HCT116 (cell line): ENCODE measurements at regions not wholly inside any gene's neighbourhood (a gene's known extent, or its start where the extent isn't known, plus 50 kb on each side); places are given as distances from the start of the nearest gene placed in this dataset.

ENCODE experiments used
- ATAC-seq: fragments of 200-7000 bp; cut with Tn5 transposase; 2 replicates; pipeline ENCODE4 v1.9.1; 2020; ENCODE audit warnings: mild to moderate bottlenecking, moderate library complexity
- BruUV-seq: library from RNA; stranded (reverse); fragments of 400-500 nt; replicated peaks from 2 replicates; lab custom pipeline; 2021; lab: Mats Ljungman, UMichigan
- CTCF ChIA-PET: fragments of 300-600 bp; sonication (Branson Sonifier 250); formaldehyde crosslinking; loops from one replicate; lab custom pipeline; 2021; ENCODE audit warnings: antibody characterized with exemption; lab: Charles Lee
- POLR2A ChIA-PET: fragments of 300-600, 350-600 bp; sonication (Branson Sonifier 250); formaldehyde crosslinking; loops from one replicate; lab custom pipeline; 2021; ENCODE audit warnings: antibody characterized with exemption; lab: Charles Lee
- RAD21 ChIA-PET, 2 experiments: fragments of 300-600 bp; sonication (Branson Sonifier 250); formaldehyde crosslinking; loops; one replicate each; lab custom pipeline; 2023; ENCODE audit warnings: low total read pairs in 2 of 2; ENCODE audit not compliant: uncharacterized antibody in 2 of 2, unreplicated experiment in 2 of 2, low non-redundant PET in 1 of 2; lab: Charles Lee
- DNase-seq: peaks from one replicate; pipeline ENCODE4 v3.0.0-alpha.2; 2010; ENCODE audit warnings: low read depth, low spot score
- H2AFZ ChIP-seq: fragments of 200-600 bp; shearing (Covaris generic), sonication (generic); 2 replicates; pipeline ENCODE4 v1.6.1; 2017; ENCODE audit warnings: low read depth, mixed run types, mixed read lengths, antibody characterized with exemption, low read length; ENCODE audit not compliant: poor library complexity, severe bottlenecking
- H3K27ac ChIP-seq: 2 replicates; pipeline ENCODE4 v1.5.1; 2012; ENCODE audit warnings: low read depth, low read length
- H3K27me3 ChIP-seq: fragments of 200-600 bp; sonication (generic); 2 replicates; pipeline ENCODE4 v1.6.1; 2016; ENCODE audit warnings: mixed run types, low read length, mixed read lengths; ENCODE audit not compliant: insufficient read depth
- H3K36me3 ChIP-seq, 2 experiments: fragments of 200-500 bp in 1 of 2; fragments of 200-600 bp in 1 of 2; sonication (Bioruptor generic) in 1 of 2; sonication (generic) in 1 of 2; 2 replicates each; pipeline versions ENCODE4 v1.5.1 to v1.6.1; 2014 to 2016; ENCODE audit warnings: low read length in 2 of 2, inconsistent platforms in 1 of 2, mixed read lengths in 1 of 2, mixed run types in 1 of 2; ENCODE audit not compliant: insufficient read depth in 2 of 2, control insufficient read depth in 1 of 2
- H3K4me1 ChIP-seq, 2 experiments: fragments of 200-600 bp in 1 of 2; sonication (generic) in 1 of 2; 2 replicates each; pipeline versions ENCODE4 v1.5.1 to v1.6.1; 2012 to 2017; ENCODE audit warnings: low read length in 2 of 2, inconsistent platforms in 1 of 2, mild to moderate bottlenecking in 1 of 2, mixed read lengths in 1 of 2, mixed run types in 1 of 2, moderate library complexity in 1 of 2; ENCODE audit not compliant: insufficient read depth in 2 of 2, control insufficient read depth in 1 of 2
- H3K4me2 ChIP-seq: fragments of 200-600 bp; sonication (generic); 2 replicates; pipeline ENCODE4 v1.6.1; 2017; ENCODE audit warnings: mixed run types, low read length, mixed read lengths
- H3K4me3 ChIP-seq, 2 experiments: fragments of 200-600 bp in 1 of 2; sonication (generic) in 1 of 2; replicated peaks in 1 of 2; 2 replicates each; pipeline ENCODE4 v1.5.1; 2011 to 2016; ENCODE audit warnings: low read length in 2 of 2, control low read depth in 1 of 2, low read depth in 1 of 2, mild to moderate bottlenecking in 1 of 2, mixed read lengths in 1 of 2, mixed run types in 1 of 2
- H3K79me2 ChIP-seq: fragments of 200-600 bp; sonication (generic); 2 replicates; pipeline ENCODE4 v1.6.1; 2017; ENCODE audit warnings: mild to moderate bottlenecking, mixed run types, low read length, moderate library complexity, mixed read lengths; ENCODE audit not compliant: insufficient read depth
- H3K9ac ChIP-seq: fragments of 200-600 bp; sonication (generic); 2 replicates; pipeline ENCODE4 v1.6.1; 2016; ENCODE audit warnings: low read length, mixed read lengths
- H3K9me2 ChIP-seq: fragments of 200-600 bp; sonication (generic), shearing (Covaris generic); 2 replicates; pipeline ENCODE4 v1.6.1; 2017; ENCODE audit warnings: mixed run types, mild to moderate bottlenecking, moderate library complexity; ENCODE audit not compliant: insufficient read depth
- H3K9me3 ChIP-seq, 2 experiments: fragments of 200-500 bp in 1 of 2; fragments of 200-600 bp in 1 of 2; sonication (Bioruptor generic) in 1 of 2; sonication (generic) in 1 of 2; 2 replicates each; pipeline ENCODE4 v1.6.1; 2014 to 2017; ENCODE audit warnings: low read length in 2 of 2, mixed read lengths in 2 of 2, inconsistent platforms in 1 of 2, low read depth in 1 of 2, mild to moderate bottlenecking in 1 of 2, mixed run types in 1 of 2, moderate library complexity in 1 of 2; ENCODE audit not compliant: control insufficient read depth in 1 of 2, insufficient read depth in 1 of 2
- H4K20me1 ChIP-seq: fragments of 200-600 bp; sonication (generic), shearing (Covaris generic); 2 replicates; pipeline ENCODE4 v1.6.1; 2017; ENCODE audit warnings: mixed run types, mild to moderate bottlenecking, moderate library complexity; ENCODE audit not compliant: insufficient read depth
- ATF3 ChIP-seq: IDR thresholded peaks from 2 replicates; pipeline ENCODE4 v1.6.1; 2012
- EGR1 ChIP-seq: IDR thresholded peaks from 2 replicates; pipeline ENCODE4 v1.6.1; 2012; ENCODE audit warnings: low read depth
- ELF1 ChIP-seq: IDR thresholded peaks from 2 replicates; pipeline ENCODE4 v1.6.1; 2012; ENCODE audit warnings: low read depth, borderline replicate concordance
- EZH2 ChIP-seq: fragments of 200-600 bp; sonication (generic); IDR thresholded peaks from 2 replicates; pipeline ENCODE4 v1.6.1; 2017; ENCODE audit warnings: antibody characterized with exemption, mixed run types
- EZH2phosphoT487 ChIP-seq: fragments of 200-600 bp; IDR thresholded peaks from 2 replicates; pipeline ENCODE4 v1.6.1; 2018; ENCODE audit warnings: antibody characterized with exemption, borderline replicate concordance
- FOSL1 ChIP-seq: IDR thresholded peaks from 2 replicates; pipeline ENCODE4 v1.6.1; 2012; ENCODE audit warnings: low read depth
- JUND ChIP-seq: IDR thresholded peaks from 2 replicates; pipeline ENCODE4 v1.6.1; 2012
- POLR2A ChIP-seq: IDR thresholded peaks from 2 replicates; pipeline ENCODE4 v1.7.0; 2011; ENCODE audit warnings: borderline replicate concordance; ENCODE audit not compliant: insufficient read depth, insufficient read length; ENCODE audit errors: extremely low read depth
- POLR2AphosphoS5 ChIP-seq: IDR thresholded peaks from 2 replicates; pipeline ENCODE4 v1.6.1; 2011; ENCODE audit warnings: mild to moderate bottlenecking, low read depth, low read length, moderate library complexity
- SIN3A ChIP-seq: IDR thresholded peaks from 2 replicates; pipeline ENCODE4 v1.6.1; 2012; ENCODE audit warnings: low read depth
- TCF7L2 ChIP-seq: IDR thresholded peaks from 2 replicates; pipeline ENCODE4 v1.7.0; 2011; ENCODE audit warnings: borderline replicate concordance, inconsistent platforms; ENCODE audit not compliant: insufficient read depth, insufficient read length; ENCODE audit errors: extremely low read depth
- YY1 ChIP-seq: IDR thresholded peaks from 2 replicates; pipeline ENCODE4 v1.6.1; 2011; ENCODE audit warnings: low read length, low read depth, moderate library complexity, mild to moderate bottlenecking; ENCODE audit not compliant: insufficient replicate concordance; ENCODE audit errors: extremely low read depth
- ZBTB33 ChIP-seq: IDR thresholded peaks from 2 replicates; pipeline ENCODE4 v1.6.1; 2011; ENCODE audit warnings: mild to moderate bottlenecking, low read length, moderate library complexity; ENCODE audit not compliant: insufficient replicate concordance; ENCODE audit errors: extremely low read depth
- ZFX ChIP-seq: fragments of 450-650 bp; IDR thresholded peaks from 2 replicates; pipeline ENCODE4 v1.6.1; 2017
- ZNF274 ChIP-seq: fragments of 200-500 bp; sonication (Bioruptor generic); IDR thresholded peaks from 2 replicates; pipeline ENCODE4 v1.6.1; 2014; ENCODE audit warnings: mild to moderate bottlenecking, low read depth, low read length, inconsistent platforms
- intact Hi-C: fragments of 100-400 bp; cut with micrococcal nuclease; formaldehyde crosslinking; loops from 2 replicates; pipeline ENCODE4 v1.10.0; 2022

DNA sequence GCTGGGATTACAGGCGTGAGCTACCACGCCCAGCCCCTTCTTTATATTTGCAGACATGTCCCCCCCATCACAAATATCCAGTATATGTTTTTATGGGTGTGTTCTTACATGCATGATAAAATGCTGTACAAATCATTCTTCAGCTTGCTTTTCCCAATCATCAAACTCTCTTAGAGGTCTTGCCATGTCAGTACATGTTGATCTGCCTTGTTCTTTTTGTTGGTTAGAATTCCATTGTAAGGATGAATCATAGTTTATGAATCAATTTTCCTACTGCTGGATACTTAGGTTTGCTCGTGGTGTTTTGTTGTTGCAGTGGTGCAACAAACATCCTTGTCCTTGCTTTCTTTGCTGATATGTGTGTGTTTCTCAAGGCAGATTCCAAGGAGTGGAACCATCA, 79.9 kb upstream of the NEURL1B start:
- ChIA-PET RAD21 (no interaction called here), CTCF (no interaction called here), POLR2A (no interaction called here)
- H3K4me1 ChIP-seq: peaks cover 3 to 5% of the 10 kb centered on the region in 2 experiments; a peak in 2 of 4 replicates
- no TSS peak for BruUV-seq
- no peak for DNase-seq
- H3K9me2 ChIP-seq: no peaks in the 10 kb centered on the region
- H3K27ac ChIP-seq: no peak overlapping the region
- no peak overlapping the region for H3K4me2 ChIP-seq
- no peak overlapping the region for H3K9ac ChIP-seq
- no peaks in the 10 kb centered on the region for H4K20me1 ChIP-seq
- H3K36me3 ChIP-seq: no peaks in the 10 kb centered on the region
- H3K79me2 ChIP-seq: no peaks in the 10 kb centered on the region
- ATAC-seq: no peak
- no peaks in the 10 kb centered on the region for H3K9me3 ChIP-seq
- intact Hi-C loops: no loop called here
- TF ChIP-seq EZH2 (no peak), TCF7L2 (no peak), SIN3A (no peak)
- H2AFZ ChIP-seq: no peak overlapping the region
- H3K27me3 ChIP-seq: peaks cover 4% of the 10 kb centered on the region; the same call in 1 of the 2 replicates
- no peak overlapping the region for H3K4me3 ChIP-seq

GRCh38 chr5:172559004-172559932, 81.8 kb upstream of the NEURL1B start:
- Histone ChIP-seq H3K36me3 (no peaks in the 10 kb centered on the region), H3K79me2 (no peaks in the 10 kb centered on the region), H3K4me3 (no peak overlapping the region), H3K9me3 (no peaks in the 10 kb centered on the region), H4K20me1 (no peaks in the 10 kb centered on the region), H3K9ac (no peak overlapping the region), H3K27me3 (peaks cover 4% of the 10 kb centered on the region; the same call in 1 of the 2 replicates), H2AFZ (no peak overlapping the region), H3K9me2 (no peaks in the 10 kb centered on the region), H3K4me2 (peak overlapping the region; percentile 25; the same call in 1 of the 2 replicates), H3K27ac (no peak overlapping the region), H3K4me1 (peaks cover 3 to 5% of the 10 kb centered on the region in 2 experiments; a peak in 2 of 4 replicates)
- no TSS peak for BruUV-seq
- ATAC-seq (peak; percentile 49), DNase-seq (peak; percentile 6)
- intact Hi-C loops: no loop called here
- ChIA-PET RAD21 (no interaction called here), CTCF (no interaction called here), POLR2A (no interaction called here)
- TF ChIP-seq ZNF274: no peak
- TF ChIP-seq POLR2AphosphoS5: no peak
- no peak for TF ChIP-seq JUND
- TF ChIP-seq ZFX: no peak
- no peak for TF ChIP-seq EGR1
- TF ChIP-seq ELF1: no peak
- TF ChIP-seq ATF3: no peak
- no peak for TF ChIP-seq FOSL1
- no peak for TF ChIP-seq ZBTB33
- no peak for TF ChIP-seq EZH2phosphoT487
- no peak for TF ChIP-seq YY1
- TF ChIP-seq SIN3A: no peak
- TF ChIP-seq POLR2A: no peak
